GM23338 (cell line): ENCODE measurements at regions not wholly inside any gene's neighbourhood (a gene's known extent, or its start where the extent isn't known, plus 50 kb on each side); places are given as distances from the start of the nearest gene placed in this dataset.

ENCODE experiments used
- ATAC-seq: fragments of 200-7000 bp; cut with Tn5 transposase; 3 replicates; pipeline ENCODE4 v1.9.1; 2020
- DNase-seq: peaks from one replicate; pipeline ENCODE4 v3.0.0-alpha.2; 2015; ENCODE audit warnings: low spot score
- H2AFZ ChIP-seq: fragments of 200-600 bp; sonication (generic); 2 replicates; pipeline ENCODE4 v1.8.0; 2016; ENCODE audit warnings: antibody characterized with exemption, mild to moderate bottlenecking, moderate library complexity
- H3F3A ChIP-seq: fragments of 200-600 bp; sonication (generic); replicated peaks from 2 replicates; pipeline ENCODE4 v1.8.0; 2017; ENCODE audit warnings: antibody characterized with exemption, mixed run types, low read depth
- H3K27ac ChIP-seq: fragments of 200-600 bp; sonication (generic); 2 replicates; pipeline ENCODE4 v1.6.1; 2016; ENCODE audit warnings: low read depth
- H3K27me3 ChIP-seq: fragments of 200-600 bp; sonication (generic); 2 replicates; pipeline ENCODE4 v1.8.0; 2016; ENCODE audit warnings: mild to moderate bottlenecking, mixed run types, moderate library complexity; ENCODE audit not compliant: insufficient read depth
- H3K36me3 ChIP-seq: fragments of 200-600 bp; sonication (generic); 2 replicates; pipeline ENCODE4 v1.8.0; 2016; ENCODE audit warnings: mild to moderate bottlenecking; ENCODE audit not compliant: insufficient read depth
- H3K4me1 ChIP-seq: fragments of 200-600 bp; sonication (generic); 2 replicates; pipeline ENCODE4 v1.8.0; 2016; ENCODE audit warnings: mild to moderate bottlenecking, moderate library complexity; ENCODE audit not compliant: insufficient read depth
- H3K4me2 ChIP-seq: fragments of 200-600 bp; sonication (generic); 2 replicates; pipeline ENCODE4 v1.7.1; 2017; ENCODE audit warnings: mixed run types
- H3K4me3 ChIP-seq: fragments of 200-600 bp; sonication (generic); 2 replicates; pipeline ENCODE4 v1.6.1; 2016; ENCODE audit warnings: mixed run types
- H3K79me2 ChIP-seq: fragments of 200-600 bp; sonication (generic); replicated peaks from 2 replicates; pipeline ENCODE4 v1.8.0; 2017; ENCODE audit warnings: mild to moderate bottlenecking; ENCODE audit not compliant: insufficient read depth
- H3K9me2 ChIP-seq: fragments of 200-600 bp; sonication (generic); 2 replicates; pipeline ENCODE4 v1.8.0; 2017; ENCODE audit not compliant: insufficient read depth
- H4K20me1 ChIP-seq: fragments of 200-600 bp; sonication (generic); replicated peaks from 2 replicates; pipeline ENCODE4 v1.8.0; 2017; ENCODE audit warnings: mild to moderate bottlenecking; ENCODE audit not compliant: insufficient read depth
- H3K27ac Mint-ChIP-seq: 2 replicates; pipeline ENCODE4 v1.8.0; 2020; ENCODE audit warnings: inconsistent platforms, mild to moderate bottlenecking, moderate library complexity, mixed read lengths
- H3K27me3 Mint-ChIP-seq: 3 replicates; pipeline ENCODE4 v1.8.0; 2022; ENCODE audit warnings: low read depth, mild to moderate bottlenecking, moderate library complexity, mixed read lengths, inconsistent platforms; ENCODE audit not compliant: insufficient read depth, poor library complexity
- H3K36me3 Mint-ChIP-seq: 3 replicates; pipeline ENCODE4 v1.8.0; 2021; ENCODE audit warnings: low read depth, mild to moderate bottlenecking, inconsistent platforms, moderate library complexity, mixed read lengths
- H3K4me1 Mint-ChIP-seq: 3 replicates; pipeline ENCODE4 v1.8.0; 2020; ENCODE audit warnings: mild to moderate bottlenecking, inconsistent platforms, mixed read lengths
- H3K4me3 Mint-ChIP-seq: 3 replicates; pipeline ENCODE4 v1.8.0; 2021; ENCODE audit warnings: moderate library complexity, mild to moderate bottlenecking, inconsistent platforms, mixed read lengths
- H3K9me3 Mint-ChIP-seq: 3 replicates; pipeline ENCODE4 v1.8.0; 2020; ENCODE audit warnings: moderate library complexity, mild to moderate bottlenecking, inconsistent platforms, mixed read lengths
- CREB1 ChIP-seq: fragments of 250-450 bp; sonication (Bioruptor Pico); IDR thresholded peaks from 2 replicates; pipeline ENCODE4 v1.5.0; 2020; ENCODE audit warnings: low read depth, mild to moderate bottlenecking, moderate library complexity
- CTCF ChIP-seq, 2 experiments: fragments of 200-600 bp in 1 of 2; sonication (generic) in 1 of 2; conservative IDR thresholded peaks; 2 replicates each; pipeline versions ENCODE4 v1.5.1 to v1.6.1; 2016 to 2017; ENCODE audit warnings: antibody characterized with exemption in 2 of 2, low read depth in 2 of 2, mild to moderate bottlenecking in 2 of 2, moderate library complexity in 1 of 2
- ETS1 ChIP-seq: IDR thresholded peaks from 2 replicates; pipeline ENCODE4 v1.6.1; 2016; ENCODE audit warnings: antibody characterized with exemption
- EZH2 ChIP-seq: fragments of 200-600 bp; sonication (generic); IDR thresholded peaks from one replicate; pipeline ENCODE4 v1.8.0; 2017; ENCODE audit warnings: antibody characterized with exemption, mild to moderate bottlenecking, low read depth; ENCODE audit not compliant: unreplicated experiment
- EZH2phosphoT487 ChIP-seq: fragments of 200-600 bp; sonication (generic); IDR thresholded peaks from one replicate; pipeline ENCODE4 v1.8.1; 2018; ENCODE audit warnings: antibody characterized with exemption; ENCODE audit not compliant: unreplicated experiment
- JUNB ChIP-seq: IDR thresholded peaks from one replicate; pipeline ENCODE4 v1.6.1; 2016; ENCODE audit warnings: antibody characterized with exemption; ENCODE audit not compliant: unreplicated experiment
- NANOG ChIP-seq: IDR thresholded peaks from 2 replicates; pipeline ENCODE4 v1.6.1; 2016; ENCODE audit warnings: antibody characterized with exemption, borderline replicate concordance
- POLR2AphosphoS5 ChIP-seq: IDR thresholded peaks from 2 replicates; pipeline ENCODE4 v1.6.1; 2016; ENCODE audit warnings: antibody characterized with exemption, low read depth
- REST ChIP-seq: IDR thresholded peaks from one replicate; pipeline ENCODE4 v1.6.1; 2018; ENCODE audit warnings: antibody characterized with exemption; ENCODE audit not compliant: unreplicated experiment
- STAT1 ChIP-seq: IDR thresholded peaks from one replicate; pipeline ENCODE4 v1.6.1; 2016; ENCODE audit warnings: antibody characterized with exemption; ENCODE audit not compliant: unreplicated experiment
- ZNF114 ChIP-seq: fragments of 250-450 bp; sonication (Bioruptor Pico); IDR thresholded peaks from 2 replicates; pipeline ENCODE4 v1.5.0; 2020; ENCODE audit warnings: mild to moderate bottlenecking, moderate library complexity
- ZNF331 ChIP-seq: fragments of 250-450 bp; sonication (Bioruptor Pico); IDR thresholded peaks from 2 replicates; pipeline ENCODE4 v1.5.0; 2020; ENCODE audit warnings: low read depth, mild to moderate bottlenecking, moderate library complexity
- ZNF462 ChIP-seq: fragments of 250-450 bp; sonication (Bioruptor Pico); IDR thresholded peaks from 2 replicates; pipeline ENCODE4 v1.5.0; 2020; ENCODE audit warnings: mild to moderate bottlenecking, moderate library complexity

- Histone ChIP-seq H3K4me2 (no peak overlapping the region), H4K20me1 (no peaks in the 10 kb centered on the region), H3K36me3 (no peaks in the 10 kb centered on the region), H3K4me3 (no peak overlapping the region), H3K4me1 (no peaks in the 10 kb centered on the region), H3K27ac (no peak overlapping the region), H2AFZ (peak overlapping the region; percentile 32; the same call in 1 of the 2 replicates), H3F3A (no peaks in the 10 kb centered on the region), H3K79me2 (no peaks in the 10 kb centered on the region), H3K9me2 (no peaks in the 10 kb centered on the region), H3K27me3 (no peaks in the 10 kb centered on the region)
- peaks cover 5% of the 10 kb centered on the region for H3K27me3 Mint-ChIP-seq
- H3K4me1 Mint-ChIP-seq, result no peaks in the 10 kb centered on the region
- ATAC-seq (no peak), DNase-seq (no peak)
- no peaks in the 10 kb centered on the region for H3K9me3 Mint-ChIP-seq
- no peak overlapping the region for H3K27ac Mint-ChIP-seq
- no peak overlapping the region for H3K4me3 Mint-ChIP-seq
- no peak for TF ChIP-seq POLR2AphosphoS5
- no peak for TF ChIP-seq EZH2
- TF ChIP-seq JUNB, result no peak
- TF ChIP-seq CREB1 (CRISPR knock-in tag), result no peak
- TF ChIP-seq ZNF462 (CRISPR knock-in tag), result no peak
- TF ChIP-seq EZH2phosphoT487, result no peak
- TF ChIP-seq ZNF331 (CRISPR knock-in tag), result no peak
- no peak for TF ChIP-seq STAT1
- TF ChIP-seq CTCF (conservative IDR thresholded peaks at IDR 0.05; ENCODE audit: low read depth in 2 of 2), result no peak
- no peak for TF ChIP-seq ZNF114
- no peak for TF ChIP-seq NANOG
- no peak for TF ChIP-seq REST
- TF ChIP-seq ETS1, result no peak
- no peaks in the 10 kb centered on the region for H3K36me3 Mint-ChIP-seq
These were observed 225.9 kb upstream of the DPH6 start for GRCh38 chr15:35771746-35772442.
